Peyer's patch (tissue), 4 donors: ENCODE measurements at regions not wholly inside any gene's neighbourhood (a gene's known extent, or its start where the extent isn't known, plus 50 kb on each side); places are given as distances from the start of the nearest gene placed in this dataset.

ENCODE experiments used
- POLR2A ChIP-seq, 2 donors: fragments of 450-650 bp; IDR thresholded peaks; one replicate each; pipeline ENCODE4 v1.5.1; 2017; ENCODE audit warnings: antibody characterized with exemption in 2 of 2, mild to moderate bottlenecking in 2 of 2, moderate library complexity in 2 of 2
- TF ChIP-seq, protein P1 (sequence below), 6 experiments: fragments of 450-650 bp in 4 of 6; fragments of 200-600 bp in 2 of 6; sonication (generic) in 1 of 6; IDR thresholded peaks; one replicate each; pipeline ENCODE4 v1.5.1; 2017 to 2019; ENCODE audit warnings: antibody characterized with exemption in 6 of 6, mild to moderate bottlenecking in 3 of 6, moderate library complexity in 1 of 6

DNA sequence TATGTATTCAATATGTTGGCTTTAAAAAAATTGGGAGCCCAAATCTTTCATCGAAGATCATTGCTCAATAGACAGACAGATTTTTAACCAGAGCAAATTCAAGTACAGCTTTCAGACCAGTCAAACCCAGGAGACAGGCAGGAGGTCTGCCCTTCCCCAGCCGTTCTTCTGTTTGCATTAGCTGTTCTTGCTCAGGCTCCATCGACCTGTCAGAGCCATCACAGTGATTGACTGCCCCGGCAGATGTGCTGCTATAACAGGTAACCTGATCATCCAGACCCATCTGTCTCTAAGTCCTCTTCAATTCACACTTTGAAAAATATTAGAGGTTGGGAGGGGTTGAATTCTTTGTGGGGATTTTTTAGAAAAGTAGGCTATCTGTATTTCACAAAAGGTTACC lies 453.5 kb downstream of the FOXG1 start:
- no peak for TF ChIP-seq POLR2A (IDR thresholded peaks at IDR 0.05)
- TF ChIP-seq, protein P1, sequence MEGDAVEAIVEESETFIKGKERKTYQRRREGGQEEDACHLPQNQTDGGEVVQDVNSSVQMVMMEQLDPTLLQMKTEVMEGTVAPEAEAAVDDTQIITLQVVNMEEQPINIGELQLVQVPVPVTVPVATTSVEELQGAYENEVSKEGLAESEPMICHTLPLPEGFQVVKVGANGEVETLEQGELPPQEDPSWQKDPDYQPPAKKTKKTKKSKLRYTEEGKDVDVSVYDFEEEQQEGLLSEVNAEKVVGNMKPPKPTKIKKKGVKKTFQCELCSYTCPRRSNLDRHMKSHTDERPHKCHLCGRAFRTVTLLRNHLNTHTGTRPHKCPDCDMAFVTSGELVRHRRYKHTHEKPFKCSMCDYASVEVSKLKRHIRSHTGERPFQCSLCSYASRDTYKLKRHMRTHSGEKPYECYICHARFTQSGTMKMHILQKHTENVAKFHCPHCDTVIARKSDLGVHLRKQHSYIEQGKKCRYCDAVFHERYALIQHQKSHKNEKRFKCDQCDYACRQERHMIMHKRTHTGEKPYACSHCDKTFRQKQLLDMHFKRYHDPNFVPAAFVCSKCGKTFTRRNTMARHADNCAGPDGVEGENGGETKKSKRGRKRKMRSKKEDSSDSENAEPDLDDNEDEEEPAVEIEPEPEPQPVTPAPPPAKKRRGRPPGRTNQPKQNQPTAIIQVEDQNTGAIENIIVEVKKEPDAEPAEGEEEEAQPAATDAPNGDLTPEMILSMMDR (IDR thresholded peaks at IDR 0.05) = no peak
